ENCODE measurements at regions not wholly inside any gene's neighbourhood (a gene's known extent, or its start where the extent isn't known, plus 50 kb on each side); places are given as distances from the start of the nearest gene placed in this dataset.
"Not testable (repeated sequence)": the region's sequence is repeated elsewhere in the genome, so short reads cannot be mapped to it uniquely, and the experiment has no call there.

- DNase-seq: no peak
Observed at GRCh38 chr1:178572604-178573003, 59.7 kb downstream of the TEX35 start.

GRCh38 chr1:178573330-178573729 lies 60.4 kb downstream of the TEX35 start:
- no peak for DNase-seq

- no peak for DNase-seq
Observed at GRCh38 chr1:178574345-178574744, 61.4 kb downstream of the TEX35 start.

- DNase-seq: peak in 1 of 2 donors; percentile 23
Observed at GRCh38 chr1:178575611-178576361, 62.9 kb downstream of the TEX35 start.

GRCh38 chr1:178576841-178577240 lies 63.9 kb downstream of the TEX35 start:
- DNase-seq: no peak

- DNase-seq: no peak
Observed at GRCh38 chr1:178577882-178578281, 65.0 kb downstream of the TEX35 start.

GRCh38 chr1:178578541-178578940 lies 65.6 kb downstream of the TEX35 start:
- peak in 1 of 2 donors; percentile 23 for DNase-seq

- no peak for DNase-seq
Observed at GRCh38 chr1:178579095-178579494, 66.2 kb downstream of the TEX35 start.

GRCh38 chr1:178579562-178579961 lies 66.7 kb downstream of the TEX35 start:
- peak in 1 of 2 donors; percentile 35 for DNase-seq

- DNase-seq: no peak
Observed at GRCh38 chr1:178580096-178580495, 67.2 kb downstream of the TEX35 start.

GRCh38 chr1:178580876-178581275 lies 68.0 kb downstream of the TEX35 start:
- no peak for DNase-seq

- peak in 1 of 2 donors; percentile 55 for DNase-seq
Observed at GRCh38 chr1:178581351-178582303, 68.7 kb downstream of the TEX35 start.

- DNase-seq: no peak
Observed at GRCh38 chr1:178587096-178587495, 74.2 kb downstream of the TEX35 start.

GRCh38 chr1:178587975-178588374 lies 75.1 kb downstream of the TEX35 start:
- no peak for DNase-seq

GRCh38 chr1:178589042-178589441 lies 76.1 kb downstream of the TEX35 start:
- DNase-seq: not testable (repeated sequence)

GRCh38 chr1:178591811-178592210 lies 78.9 kb downstream of the TEX35 start:
- not testable (repeated sequence) for DNase-seq

- no peak for DNase-seq
Observed at GRCh38 chr1:178593515-178593914, 80.6 kb downstream of the TEX35 start.

GRCh38 chr1:178594133-178594532 lies 81.2 kb downstream of the TEX35 start:
- no peak for DNase-seq

- no peak for DNase-seq
Observed at GRCh38 chr1:178595491-178595890, 82.6 kb downstream of the TEX35 start.

- DNase-seq: no peak
Observed at GRCh38 chr1:178599087-178599486, 86.2 kb downstream of the TEX35 start.

GRCh38 chr1:178599745-178600144 lies 86.8 kb downstream of the TEX35 start:
- DNase-seq: no peak

- DNase-seq: no peak
Observed at GRCh38 chr1:178603926-178604325, 91.0 kb downstream of the TEX35 start.

GRCh38 chr1:178606839-178607238 lies 93.9 kb downstream of the TEX35 start:
- DNase-seq: no peak

Data from CD4-positive, alpha-beta T cell treated with Interleukin-1 beta for 1 hour (primary cell).